HG02973 (cell line): ENCODE measurements at regions not wholly inside any gene's neighbourhood (a gene's known extent, or its start where the extent isn't known, plus 50 kb on each side); places are given as distances from the start of the nearest gene placed in this dataset.

Experiments used
- ATAC-seq: cut with Tn5 transposase; IDR thresholded peaks from one replicate; pipeline ENCODE4 v1.9.1; 2021; ENCODE audit warnings: moderate library complexity; ENCODE audit not compliant: unreplicated experiment

DNA sequence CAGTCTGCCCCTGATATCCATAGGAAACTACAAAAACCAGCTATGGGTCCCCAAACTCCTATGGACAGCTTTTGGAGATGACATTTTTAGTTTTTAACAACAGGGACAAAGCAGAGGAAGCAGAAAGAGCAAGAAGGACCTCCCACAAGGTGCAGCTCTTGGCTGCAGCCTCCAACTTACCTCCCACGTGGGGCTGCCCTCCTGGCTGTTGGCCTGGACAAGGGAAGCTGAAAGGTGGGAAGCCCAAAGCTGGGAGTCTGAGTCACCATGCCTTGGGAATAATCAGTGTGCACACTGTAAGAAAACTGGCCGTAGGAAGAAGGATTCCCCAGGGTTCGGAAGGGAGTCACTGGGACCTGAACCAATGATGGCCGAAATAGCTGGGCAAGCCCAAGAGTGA lies 51.8 kb upstream of the PAX1 start:
- ATAC-seq: no peak

DNA sequence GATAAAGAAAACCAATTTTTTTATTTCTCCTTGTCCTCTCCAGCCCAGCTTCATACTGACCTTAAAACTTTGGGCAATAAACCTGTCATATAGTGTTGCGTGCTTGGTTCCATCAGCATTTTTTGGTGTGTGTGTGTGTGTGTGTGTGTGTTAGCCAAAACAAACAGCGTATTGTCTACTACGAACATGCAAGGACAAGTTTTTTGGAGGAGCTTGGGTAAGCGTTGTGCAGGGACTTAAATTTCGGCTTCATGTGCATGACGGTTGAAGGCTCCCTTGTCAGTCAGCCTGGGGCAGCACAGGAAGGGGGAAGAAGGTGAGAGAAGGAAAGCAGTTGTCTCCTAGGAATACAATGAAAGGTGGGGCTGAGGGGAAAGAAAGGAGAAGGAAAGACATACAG lies 62.0 kb upstream of the PAX1 start:
- ATAC-seq: no peak

DNA sequence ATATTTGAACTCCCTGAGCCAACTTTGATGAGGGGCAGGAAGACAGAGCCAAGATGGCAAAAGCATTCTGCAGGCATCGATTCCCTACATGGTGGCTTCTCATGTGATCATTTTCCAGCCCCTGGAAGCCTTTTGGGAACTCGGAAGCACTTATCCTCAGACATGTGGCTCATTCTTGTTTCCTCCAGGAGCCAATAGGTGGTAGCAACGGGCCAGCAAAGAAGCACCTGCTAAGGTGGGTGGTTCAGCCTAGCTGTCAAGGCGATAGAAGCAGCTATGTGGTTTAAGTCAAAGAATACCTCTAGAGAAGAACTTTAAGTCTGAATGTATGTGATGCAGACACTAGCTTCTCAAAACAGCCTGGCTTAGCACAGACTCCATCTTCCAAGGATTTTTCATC lies 64.9 kb upstream of the PAX1 start:
- no peak for ATAC-seq

DNA sequence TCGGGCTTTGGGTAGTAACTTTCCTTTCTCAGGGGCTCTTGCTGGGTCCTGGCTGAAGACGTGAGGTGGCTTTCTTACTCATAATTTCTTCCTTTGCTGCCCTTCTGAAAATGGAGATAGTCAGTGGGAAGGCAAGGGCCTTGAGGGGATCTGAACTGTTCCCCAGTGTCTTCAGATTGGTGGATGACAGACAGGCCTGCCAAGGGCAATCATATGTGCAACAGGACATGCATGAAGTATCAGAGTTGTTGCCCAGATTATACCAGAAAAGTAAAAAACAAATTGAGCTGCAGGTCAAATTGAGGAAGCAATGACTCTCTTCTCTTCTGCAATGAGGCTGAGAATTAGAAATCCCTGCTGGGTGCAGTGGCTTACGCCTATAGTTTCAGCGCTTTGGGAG lies 71.6 kb upstream of the PAX1 start:
- no peak for ATAC-seq

DNA sequence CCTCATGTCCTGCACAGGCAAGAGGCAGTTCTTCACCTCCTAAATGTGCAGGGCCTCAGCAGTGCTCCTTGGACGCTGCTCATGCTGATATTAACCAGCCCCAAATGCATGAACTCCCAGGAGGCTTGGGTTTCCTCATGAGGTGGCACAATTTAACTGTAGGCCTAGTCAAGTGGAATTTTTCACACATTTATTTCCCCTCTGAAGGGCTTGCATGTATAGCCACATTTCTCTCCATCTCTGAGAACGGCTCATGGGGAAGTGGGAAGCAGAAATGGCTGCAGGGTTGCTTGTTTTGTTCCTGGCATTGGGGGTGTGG lies 72.8 kb upstream of the PAX1 start:
- ATAC-seq: no peak

DNA sequence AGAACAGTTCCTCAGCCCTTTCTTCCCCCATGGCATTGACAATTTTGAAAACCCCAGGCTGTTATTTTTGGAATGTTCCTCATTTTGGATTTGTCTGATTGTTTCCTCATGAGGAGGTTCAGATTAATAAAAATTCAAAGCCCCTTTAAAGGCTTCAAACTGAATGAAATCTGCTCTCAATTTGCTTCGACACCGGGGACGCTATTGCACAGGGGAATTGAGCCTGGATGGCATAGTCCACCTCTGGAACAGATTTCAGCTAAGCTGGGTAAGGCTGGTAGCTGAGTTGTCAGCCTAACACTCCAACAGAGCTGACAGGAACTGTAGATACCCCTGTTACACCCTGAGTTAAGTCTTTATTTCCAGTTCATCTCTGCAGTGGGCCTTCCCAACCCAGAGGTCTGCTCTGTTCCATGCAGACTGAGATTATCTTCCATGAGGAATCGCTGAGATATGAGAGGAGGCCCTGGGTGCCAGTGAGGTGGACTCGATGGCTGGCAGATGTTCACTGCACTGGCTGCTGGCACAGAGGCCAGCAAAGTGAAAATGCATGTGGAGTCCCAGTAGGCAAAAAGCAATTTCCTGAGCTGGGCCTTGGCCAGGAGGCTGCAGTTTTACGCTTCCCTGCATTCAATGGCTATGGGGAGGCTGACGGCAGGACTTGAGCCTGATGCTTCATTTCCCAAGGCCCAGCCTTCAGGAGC lies 73.3 kb upstream of the PAX1 start:
- ATAC-seq: no peak

DNA sequence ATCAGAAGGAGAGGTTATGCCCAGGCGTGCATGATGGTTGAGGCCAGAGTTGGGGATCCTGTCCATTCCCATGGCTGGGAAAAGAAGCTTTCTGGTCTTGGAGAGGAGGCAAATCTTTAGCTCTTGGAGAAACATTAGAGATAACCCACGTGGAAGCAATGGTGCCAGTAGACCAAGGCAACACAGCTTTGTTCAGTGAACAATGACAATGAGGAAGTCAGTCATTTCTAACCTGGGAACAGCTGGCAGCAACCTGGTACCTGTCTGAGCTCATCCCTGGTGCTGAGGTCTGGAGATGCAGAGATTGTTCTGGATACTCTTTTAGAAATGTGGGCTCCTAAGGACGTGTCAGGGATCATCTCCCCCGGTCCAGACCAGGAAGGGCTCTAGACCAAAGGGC lies 76.7 kb upstream of the PAX1 start:
- ATAC-seq: no peak

DNA sequence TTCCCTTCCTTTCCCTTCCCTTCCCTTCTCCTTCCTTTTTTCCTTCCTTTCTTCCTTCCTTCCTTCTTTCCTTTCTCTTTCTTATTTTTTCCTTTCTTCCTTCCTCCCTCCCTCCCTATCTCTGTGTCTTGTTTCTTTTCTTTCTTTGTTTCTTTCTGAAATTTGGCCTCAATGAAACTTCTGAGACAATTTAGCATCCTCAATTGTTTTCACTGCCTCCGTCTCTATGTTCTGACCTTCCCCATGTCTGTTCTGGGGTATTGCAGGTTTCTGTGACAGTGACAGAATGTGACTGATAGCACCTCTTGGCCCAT lies 81.7 kb upstream of the PAX1 start:
- ATAC-seq: no peak

DNA sequence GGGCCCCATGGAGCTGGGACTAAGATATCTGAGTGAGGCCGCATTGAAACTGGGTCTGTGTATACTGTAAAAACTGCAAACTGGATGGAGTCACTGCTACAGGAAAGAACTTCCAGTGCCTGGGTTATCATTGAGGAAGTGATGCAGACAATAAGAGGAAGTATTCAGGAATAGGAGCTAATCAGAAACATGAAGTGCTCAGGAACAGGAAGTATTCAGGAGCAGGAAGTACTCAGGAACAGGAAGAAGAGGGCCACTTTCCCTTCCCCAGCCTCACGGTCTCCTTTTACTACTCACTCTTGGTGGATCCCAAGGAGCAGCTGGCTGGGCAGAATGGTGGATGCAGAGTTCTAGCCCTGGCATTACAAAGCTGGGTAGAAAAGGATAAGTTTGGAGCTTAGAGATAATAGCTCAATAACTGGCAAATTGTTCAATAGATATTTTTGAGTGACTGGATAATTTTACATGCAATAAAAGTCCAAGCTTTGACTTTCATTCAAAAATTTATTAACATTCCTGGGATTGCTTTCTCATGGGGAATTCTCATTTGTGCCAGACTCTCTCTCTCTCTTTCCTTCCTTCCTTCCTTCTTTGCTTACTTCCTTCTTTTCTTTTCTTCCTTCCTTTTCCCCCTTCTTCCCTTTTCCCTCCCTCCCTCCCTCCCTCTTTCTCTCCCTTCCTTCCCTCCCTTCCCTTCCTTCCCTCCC lies 82.2 kb upstream of the PAX1 start:
- ATAC-seq: no peak

DNA sequence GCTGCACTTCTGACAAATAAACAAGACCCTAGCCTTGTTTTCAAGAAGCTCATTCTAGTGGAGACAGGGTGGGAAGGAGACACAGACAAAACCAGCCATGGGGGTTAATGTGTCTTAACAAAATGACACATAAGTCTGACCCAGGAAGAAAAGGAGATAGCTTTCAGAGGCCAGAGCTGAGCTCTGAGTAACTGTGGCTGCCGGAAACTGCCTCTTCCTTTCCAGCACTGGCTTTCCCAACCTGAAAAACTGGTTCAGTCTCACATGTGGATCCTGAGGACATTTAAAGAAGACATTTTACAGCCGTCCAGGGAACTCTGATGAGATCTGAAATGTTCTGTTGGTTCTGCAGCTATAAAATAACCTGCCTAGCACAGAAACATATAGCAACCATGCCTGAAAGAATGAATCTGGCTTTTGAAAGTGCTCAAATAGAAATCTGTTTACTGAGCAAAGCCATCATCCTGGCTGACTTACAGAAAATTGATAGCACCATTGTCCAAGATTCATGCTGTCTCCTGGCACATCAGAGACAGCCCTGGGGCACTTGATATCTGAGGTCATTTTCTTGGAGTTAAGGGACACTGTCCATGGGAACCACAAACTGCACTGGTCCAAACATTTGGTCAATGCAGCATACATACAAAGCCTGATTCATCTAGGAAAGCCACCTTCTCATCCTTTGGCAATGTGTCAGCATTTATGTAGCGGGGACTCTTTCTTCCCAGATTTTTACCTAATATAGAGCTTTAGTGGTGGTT lies 83.2 kb upstream of the PAX1 start:
- ATAC-seq: no peak

DNA sequence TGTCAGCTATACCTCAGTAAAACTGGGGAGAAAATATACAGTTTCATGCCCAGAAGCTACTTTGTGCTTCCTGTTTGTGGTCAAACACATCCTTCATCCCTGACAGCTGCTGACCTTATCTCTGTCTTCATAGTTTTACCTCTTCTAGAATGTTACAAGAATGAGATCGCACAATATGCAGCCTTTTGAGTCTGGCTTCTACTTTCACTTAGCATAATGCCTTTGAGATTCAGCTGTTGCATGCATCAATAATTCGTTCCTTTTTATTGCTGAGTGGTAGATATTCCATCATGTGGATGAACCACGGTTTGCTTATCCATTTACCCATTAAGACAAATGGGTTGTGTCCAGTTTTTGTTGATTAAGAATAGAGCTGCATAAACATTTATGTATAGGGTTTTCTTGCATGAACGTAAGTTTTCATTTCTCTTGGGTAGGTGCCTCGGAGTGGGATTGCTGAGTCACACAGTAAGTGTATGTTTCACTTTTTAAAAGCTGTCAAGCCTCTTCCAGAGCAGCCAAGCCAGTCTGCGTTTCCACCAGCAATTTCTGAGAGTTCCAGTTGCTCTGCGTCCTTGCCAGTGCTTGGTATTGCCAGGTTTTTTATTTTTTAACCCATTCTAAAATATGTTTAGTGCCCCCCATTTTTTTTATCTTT lies 86.6 kb upstream of the PAX1 start:
- peak; percentile 52 for ATAC-seq

DNA sequence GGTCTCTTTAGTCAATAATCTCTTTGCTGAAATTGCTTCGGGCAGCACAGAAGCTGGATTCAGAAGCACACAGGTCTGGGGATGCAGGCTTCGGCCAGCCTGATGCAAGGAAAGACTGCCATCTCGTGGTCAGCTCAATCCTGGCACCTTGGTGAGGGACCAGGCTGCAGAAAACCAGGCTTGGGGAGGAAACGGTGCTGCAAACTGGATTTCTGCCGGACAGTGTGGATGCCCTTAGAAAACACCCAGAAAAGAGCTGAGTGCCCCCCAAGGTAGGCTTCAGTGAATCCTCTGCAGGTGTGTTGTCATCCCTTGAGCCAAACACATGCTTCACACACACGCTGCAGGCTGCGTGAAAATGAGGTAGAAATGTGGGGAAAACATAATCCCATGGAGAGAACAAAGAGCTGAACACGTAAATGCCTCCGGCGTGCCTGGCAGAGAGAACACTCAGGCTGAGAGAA lies 89.8 kb upstream of the PAX1 start:
- no peak for ATAC-seq

DNA sequence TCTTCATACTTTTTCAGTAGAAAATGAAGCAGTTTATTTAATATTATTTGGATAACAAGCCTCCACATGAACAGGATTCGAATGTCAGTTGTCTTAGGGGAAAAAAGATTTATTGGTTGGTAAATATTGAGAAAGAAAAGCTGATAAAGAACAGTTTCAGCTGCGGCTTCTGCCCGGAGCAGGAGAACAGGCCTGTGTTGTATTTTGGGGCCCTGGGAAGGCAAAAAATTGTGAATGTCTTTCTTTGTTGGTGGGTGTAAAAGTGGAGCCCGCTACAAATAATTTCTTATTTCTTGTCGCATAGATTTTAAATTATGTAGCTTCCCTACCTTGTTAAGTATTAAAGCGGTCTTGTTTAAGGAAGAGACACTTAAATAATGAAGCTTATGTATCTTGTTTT lies 90.5 kb upstream of the PAX1 start:
- ATAC-seq: no peak

DNA sequence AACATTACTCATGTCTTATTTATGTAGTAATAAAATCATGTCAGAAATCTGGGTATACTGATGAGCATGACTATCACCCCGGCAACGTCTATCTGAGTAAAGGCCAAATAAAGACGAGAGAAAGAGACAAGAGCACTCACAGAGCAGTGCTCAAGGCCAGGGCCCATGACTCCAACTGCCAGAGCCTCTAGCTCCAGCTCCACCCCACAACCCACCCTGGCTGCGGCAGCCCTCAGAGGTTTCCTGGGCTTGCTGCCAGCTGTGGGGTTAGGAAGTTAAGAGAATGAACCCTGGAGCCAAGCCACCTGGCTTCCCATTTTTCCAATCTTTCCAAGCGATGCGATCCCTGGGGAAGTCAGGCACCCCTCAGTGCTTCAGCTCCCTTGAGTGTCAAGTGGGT lies 92.0 kb upstream of the PAX1 start:
- ATAC-seq: no peak

DNA sequence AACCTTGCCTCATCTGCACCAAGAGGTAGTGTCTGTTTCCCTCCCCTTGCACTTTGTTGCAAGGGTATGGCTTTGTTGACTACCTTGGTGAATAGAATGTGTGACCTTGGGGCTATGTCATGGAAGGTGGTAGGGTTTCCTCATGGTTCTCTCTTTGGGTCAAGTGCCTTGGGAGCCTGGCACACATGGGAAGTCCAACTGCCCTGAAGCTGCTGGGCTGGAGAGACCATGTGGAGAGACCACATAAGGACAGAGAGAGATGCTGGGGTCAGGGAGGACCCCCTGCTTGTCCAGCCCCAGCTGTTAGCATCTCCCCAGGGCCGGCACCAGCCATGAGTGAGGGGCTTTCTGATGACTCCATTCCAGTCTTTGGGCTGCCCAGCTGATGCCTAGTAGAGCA lies 95.5 kb upstream of the PAX1 start:
- ATAC-seq: no peak

DNA sequence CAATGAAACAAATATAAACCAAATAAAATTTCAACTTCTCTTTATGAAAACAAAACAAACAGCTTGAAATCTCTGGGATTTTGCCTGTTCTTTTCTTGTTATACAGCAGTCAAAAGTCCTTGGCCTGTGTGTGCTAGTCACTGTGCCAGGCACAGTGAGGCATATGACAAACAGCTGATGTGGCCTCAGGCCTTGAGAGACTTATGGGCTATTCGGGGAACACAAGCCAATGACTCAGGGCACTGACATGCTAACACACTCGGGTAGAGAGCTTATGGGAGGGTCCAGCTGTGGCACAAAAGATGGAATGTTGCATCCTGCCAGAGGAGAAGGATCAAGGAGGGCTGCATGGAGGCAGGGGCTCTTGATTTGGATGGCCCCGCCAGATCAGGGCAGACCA lies 95.4 kb upstream of the NKX2-2 start:
- ATAC-seq: no peak

DNA sequence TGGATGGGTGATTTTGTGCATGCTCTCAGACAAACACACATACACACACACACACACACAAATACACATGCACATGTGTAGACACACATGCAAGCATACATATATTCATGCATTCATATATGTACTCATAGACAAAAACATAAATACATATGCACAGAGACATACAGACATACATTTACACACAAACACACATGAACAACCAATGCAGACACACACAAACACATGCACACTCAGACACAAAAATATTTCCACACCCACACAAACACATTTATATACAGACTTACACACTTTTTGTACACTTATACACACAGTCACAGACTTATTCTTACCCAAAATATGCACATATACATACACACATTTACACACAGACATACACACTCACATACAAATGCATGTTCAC lies 94.9 kb upstream of the NKX2-2 start:
- no peak for ATAC-seq

DNA sequence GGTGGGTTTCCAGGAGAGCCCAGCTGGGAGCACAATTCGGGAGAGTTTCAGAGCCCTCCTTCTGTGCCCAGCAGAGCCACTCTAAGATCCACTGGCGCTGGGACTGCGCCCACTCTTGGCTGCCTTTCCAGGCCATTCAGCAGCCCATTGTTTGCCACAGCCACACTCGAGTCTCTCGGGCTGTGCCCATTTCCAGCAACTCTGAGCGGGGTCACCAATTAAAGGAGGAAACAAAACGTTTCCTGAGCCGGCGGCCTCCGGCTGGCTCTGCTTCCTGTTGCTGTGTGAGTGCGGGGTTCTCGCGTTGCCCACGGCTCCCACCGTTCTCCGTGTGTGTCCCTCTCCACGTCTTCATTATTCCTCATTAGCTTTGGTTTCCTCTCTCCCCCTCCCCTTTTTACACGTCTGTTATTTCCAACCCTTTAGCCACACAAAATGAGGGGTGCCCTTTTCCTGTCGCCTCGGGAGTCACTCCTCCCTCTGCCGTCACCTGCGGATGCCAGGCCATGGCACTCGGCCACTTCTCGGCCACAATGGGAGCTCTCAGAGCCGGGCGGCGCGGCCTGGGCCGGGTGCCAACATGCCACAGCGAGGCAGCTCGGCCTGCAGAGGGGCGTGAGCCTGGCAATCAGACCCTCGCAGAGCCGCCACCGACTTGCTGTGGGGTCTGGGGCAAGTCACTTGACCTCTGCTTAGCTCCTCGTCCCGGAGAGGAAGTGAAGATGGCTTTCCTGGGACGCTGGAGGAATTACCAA lies 94.3 kb upstream of the NKX2-2 start:
- no peak for ATAC-seq

DNA sequence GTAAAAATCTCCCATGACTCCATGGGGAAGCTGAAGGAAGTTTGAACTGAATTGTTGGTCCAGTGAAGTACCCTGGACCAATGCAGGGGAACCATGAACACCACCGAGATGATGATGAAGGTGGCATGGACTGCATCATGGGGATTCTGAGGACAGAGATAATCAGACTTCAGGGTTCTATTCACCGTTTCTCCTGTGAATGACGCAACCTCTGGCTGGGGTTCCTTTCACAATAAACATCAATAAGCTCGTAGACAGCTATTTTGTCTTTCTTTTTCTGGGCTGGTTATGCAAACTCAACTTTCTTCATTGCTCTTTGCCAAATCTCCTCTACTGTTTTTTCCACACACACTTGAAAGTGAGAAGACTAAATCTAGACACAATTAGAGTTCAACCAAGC lies 87.9 kb upstream of the NKX2-2 start:
- ATAC-seq: no peak

DNA sequence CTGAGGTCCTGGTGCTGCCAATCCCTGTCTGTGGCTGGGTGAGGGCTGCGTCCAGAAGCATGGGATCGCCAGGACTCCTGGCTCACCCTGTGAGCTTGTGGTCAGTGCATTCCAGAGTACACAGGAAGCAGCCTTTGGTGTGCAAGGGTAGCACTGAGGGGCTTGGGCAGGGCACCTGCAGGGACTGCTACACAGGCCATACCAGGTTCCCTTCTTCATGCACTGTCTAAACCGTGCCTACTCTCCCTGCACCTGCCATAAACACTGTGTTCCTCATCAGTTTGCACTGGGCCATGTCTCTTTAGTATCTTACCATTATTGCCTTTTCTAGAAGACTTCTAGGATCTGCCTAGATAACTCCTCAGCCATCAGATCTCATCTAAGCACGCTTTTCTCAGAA lies 72.8 kb upstream of the NKX2-2 start:
- no peak for ATAC-seq

DNA sequence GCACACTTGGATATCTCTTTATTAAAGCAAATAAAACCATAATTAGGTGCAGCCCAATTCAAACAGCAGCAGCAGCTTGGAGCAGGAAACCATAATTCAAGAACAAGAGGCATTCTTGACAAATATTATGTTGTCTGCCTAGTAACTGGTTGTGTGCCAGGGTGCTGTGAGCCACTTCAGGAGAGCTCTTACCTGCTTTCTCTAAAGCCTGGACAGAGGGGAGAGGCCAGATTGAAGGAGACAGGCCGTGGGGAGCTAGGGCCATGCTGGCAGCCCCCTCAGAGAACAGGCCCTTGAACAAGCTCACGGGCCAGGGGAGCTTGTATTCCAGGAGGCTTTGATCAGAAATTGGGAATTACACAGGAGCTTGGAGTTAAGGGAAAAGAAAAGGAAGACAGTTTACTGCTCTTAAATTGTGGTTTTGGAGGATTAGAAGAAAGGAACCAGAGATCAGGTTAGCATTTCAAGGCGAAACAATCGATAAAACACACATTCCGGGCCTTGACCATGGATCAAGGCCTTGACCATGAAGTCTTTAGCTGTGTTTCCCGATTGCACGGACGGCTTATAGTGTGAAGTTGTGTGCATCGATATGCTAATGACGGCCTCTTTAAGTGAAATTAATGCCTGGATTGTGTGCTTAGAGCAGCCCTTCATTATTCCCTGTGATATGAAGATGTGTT lies 69.8 kb upstream of the NKX2-2 start:
- ATAC-seq: no peak
